ENCODE measurements at regions not wholly inside any gene's neighbourhood (a gene's known extent, or its start where the extent isn't known, plus 50 kb on each side); places are given as distances from the start of the nearest gene placed in this dataset.

DNA sequence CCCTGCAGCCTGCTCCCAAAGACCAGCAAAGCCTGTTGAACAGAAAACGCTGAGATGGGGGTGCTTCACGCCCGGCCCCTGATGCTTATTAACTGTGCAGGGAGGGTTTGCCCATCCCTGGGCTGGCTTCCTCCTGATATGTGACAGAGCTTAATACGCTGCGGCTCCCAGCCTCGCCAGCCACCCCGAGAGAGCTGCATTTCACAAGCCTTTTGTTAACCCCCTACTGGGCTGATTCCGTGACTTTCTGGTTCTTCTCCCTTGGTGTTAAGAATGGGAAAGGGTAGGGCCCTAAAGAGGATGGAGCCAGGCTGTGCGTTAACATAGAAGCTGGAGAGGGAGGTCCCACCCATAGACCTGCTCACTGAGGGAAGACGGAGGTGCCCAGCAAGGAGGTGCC, 211.8 kb downstream of the ENGASE start:
- TF ChIP-seq CTCF (IDR thresholded peaks at IDR 0.05; ENCODE audit: low read depth, low read length) = no peak
- in situ Hi-C loops (cut with HindIII; ENCODE audit: low sequenced_read_pairs) = no loop called here
- no peak for DNase-seq (ENCODE audit: low read depth, low spot score)
- H3K4me3 ChIP-seq (ENCODE audit: low read depth, low read length) = no peak overlapping the region

- in situ Hi-C loops (cut with HindIII; ENCODE audit: low sequenced_read_pairs) = no loop called here
- no peak overlapping the region for H3K4me3 ChIP-seq (ENCODE audit: low read depth, low read length)
- DNase-seq (ENCODE audit: low read depth, low spot score) = no peak
- TF ChIP-seq CTCF (IDR thresholded peaks at IDR 0.05; ENCODE audit: low read depth, low read length) = no peak
Observed at GRCh38 chr17:79285973-79286372, 211.3 kb downstream of the ENGASE start.

DNA sequence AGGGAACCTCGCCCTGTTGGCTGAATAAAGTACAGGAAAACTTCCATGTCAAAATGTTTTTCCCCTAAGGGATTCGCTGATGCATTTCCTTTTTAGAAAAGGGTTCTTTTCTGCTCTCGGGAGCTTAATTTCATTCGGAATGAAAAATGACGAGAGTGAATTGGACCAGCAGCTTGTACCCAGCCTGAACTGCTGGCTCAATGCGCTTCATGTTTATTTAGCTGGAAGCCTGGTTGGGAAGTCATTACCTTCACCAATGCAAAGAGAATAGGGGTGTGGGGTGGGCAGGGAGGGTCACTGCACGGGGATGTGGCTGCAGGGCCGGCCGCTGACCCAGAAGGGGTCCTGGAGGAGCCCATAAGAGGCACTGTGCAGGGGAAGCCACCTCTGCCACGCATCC, 207.7 kb downstream of the ENGASE start:
- DNase-seq (ENCODE audit: low read depth, low spot score) = no peak
- H3K4me3 ChIP-seq (ENCODE audit: low read depth, low read length) = no peak overlapping the region
- in situ Hi-C loops (cut with HindIII; ENCODE audit: low sequenced_read_pairs) = no loop called here
- no peak for TF ChIP-seq CTCF (IDR thresholded peaks at IDR 0.05; ENCODE audit: low read depth, low read length)

DNA sequence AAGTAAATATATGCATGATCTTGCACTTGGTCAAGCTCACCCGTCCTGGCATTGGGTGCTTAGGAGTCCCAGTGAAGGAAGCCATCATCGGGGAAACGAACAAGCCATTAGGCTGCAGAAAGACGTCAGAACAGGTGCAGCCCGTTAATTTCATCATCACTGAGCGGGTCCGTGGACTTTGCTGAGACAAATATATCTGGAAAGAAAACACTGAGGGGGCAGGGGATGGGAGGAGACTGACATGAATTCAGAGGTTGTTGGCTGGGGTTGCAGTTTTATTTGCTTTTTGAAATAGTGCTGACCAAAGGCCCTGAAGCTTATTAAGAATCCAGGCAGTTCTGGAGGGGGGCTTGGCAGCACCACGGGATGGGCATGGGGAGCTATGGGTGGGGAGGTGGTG, 207.2 kb downstream of the ENGASE start:
- DNase-seq (ENCODE audit: low read depth, low spot score) = no peak
- H3K4me3 ChIP-seq (ENCODE audit: low read depth, low read length) = no peak overlapping the region
- in situ Hi-C loops (cut with HindIII; ENCODE audit: low sequenced_read_pairs) = no loop called here
- no peak for TF ChIP-seq CTCF (IDR thresholded peaks at IDR 0.05; ENCODE audit: low read depth, low read length)

DNA sequence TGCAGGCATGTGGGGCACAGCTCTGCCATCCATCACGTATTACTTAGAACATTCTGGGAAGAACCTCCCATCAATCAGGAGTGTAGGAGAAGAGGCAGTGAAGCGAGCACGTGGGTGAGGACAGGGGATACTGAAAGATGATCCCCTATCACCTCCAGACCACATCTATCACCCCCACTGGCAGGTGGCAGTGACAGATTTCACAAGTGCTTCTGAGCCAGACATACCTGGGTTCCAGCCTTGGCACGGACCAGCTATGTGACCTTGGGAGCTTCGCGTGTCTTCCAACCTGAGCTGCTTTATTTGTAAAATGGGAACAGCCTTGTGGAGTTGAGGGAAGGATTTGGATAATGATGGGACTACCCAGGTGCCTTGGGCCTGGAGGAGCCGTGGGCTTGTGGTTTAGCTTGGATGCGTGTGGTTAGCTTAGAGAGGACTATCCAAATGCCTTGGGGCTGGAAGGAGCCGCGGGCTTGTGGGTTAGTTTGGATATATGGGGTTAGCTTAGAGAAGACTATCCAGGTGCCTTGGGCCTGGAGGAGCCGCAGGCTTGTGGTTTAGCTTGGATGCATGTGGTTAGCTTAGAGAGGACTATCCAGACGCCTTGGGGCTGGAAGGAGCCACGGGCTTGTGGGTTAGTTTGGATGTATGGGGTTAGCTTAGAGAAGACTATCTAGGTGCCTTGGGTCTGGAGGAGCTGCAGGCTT, 206.4 kb downstream of the ENGASE start:
- TF ChIP-seq CTCF (IDR thresholded peaks at IDR 0.05; ENCODE audit: low read depth, low read length) = no peak
- H3K4me3 ChIP-seq (ENCODE audit: low read depth, low read length) = no peak overlapping the region
- in situ Hi-C loops (cut with HindIII; ENCODE audit: low sequenced_read_pairs) = no loop called here
- DNase-seq (ENCODE audit: low read depth, low spot score) = no peak

GRCh38 chr17:79280010-79280409, 205.4 kb downstream of the ENGASE start:
- no peak for DNase-seq (ENCODE audit: low read depth, low spot score)
- in situ Hi-C loops (cut with HindIII; ENCODE audit: low sequenced_read_pairs) = no loop called here
- no peak for TF ChIP-seq CTCF (IDR thresholded peaks at IDR 0.05; ENCODE audit: low read depth, low read length)
- H3K4me3 ChIP-seq (ENCODE audit: low read depth, low read length) = no peak overlapping the region
